ENCODE measurements at regions not wholly inside any gene's neighbourhood (a gene's known extent, or its start where the extent isn't known, plus 50 kb on each side); places are given as distances from the start of the nearest gene placed in this dataset.

- no peak for DNase-seq
Observed at GRCh38 chr4:116400480-116400879, 684.9 kb downstream of the TRAM1L1 start.

DNA sequence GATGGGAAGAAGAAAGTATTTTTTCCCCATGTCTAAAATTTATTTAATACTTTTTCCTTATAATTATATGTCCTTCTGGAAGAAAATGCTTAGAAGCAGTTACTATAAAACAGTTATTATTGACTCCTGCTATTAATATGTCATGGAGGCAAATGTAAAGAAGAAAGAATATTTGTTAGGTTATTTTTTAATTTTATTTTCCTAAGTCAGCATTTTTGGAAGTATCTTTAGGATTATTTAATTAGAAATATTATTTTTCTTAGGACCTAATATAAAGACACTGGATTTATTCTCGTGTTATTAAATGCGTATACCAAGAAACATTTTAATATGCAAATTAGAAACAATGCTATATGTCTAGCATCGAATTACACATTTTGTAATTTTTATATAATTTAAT, 687.7 kb downstream of the TRAM1L1 start:
- no peak for DNase-seq

DNA sequence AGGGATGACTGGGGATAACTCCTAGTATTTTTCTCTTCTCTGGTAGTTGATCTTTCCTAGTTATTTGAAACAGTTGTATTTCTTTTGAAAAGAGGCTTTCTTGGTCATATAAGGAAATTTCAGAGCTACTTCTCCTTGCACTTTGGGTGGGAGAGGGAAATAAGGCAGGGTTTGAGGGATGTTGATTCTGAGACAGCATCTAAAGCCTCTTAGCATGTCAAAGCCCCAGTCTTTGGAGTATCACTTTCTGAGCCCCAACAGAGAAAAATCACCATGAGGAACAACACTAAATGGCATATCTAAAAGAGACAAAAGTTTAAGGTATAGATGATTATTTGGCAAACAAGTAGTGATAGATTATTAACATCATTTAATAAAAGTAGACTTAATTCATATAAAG, 688.1 kb downstream of the TRAM1L1 start:
- DNase-seq = no peak

- no peak for DNase-seq
Observed at GRCh38 chr4:116395408-116395807, 690.0 kb downstream of the TRAM1L1 start.

DNA sequence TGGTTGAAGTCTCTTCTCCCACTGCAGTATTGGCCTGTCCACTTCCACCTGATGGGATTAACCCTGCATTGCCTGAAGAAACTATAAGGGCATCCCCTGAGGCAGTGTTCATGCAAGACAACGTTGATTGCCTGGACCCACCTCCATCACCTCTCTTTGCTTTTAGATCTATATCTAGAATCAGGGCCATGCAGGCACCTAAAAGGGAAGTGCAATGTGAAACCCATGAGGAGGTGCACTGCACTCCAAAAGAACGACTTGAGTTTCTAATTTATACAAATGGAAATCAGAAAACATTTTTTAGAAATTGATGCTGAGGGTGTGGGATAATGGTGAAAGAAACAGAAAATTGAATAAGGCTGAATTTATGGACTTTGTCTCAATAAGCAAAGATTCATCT, 694.4 kb downstream of the TRAM1L1 start:
- no peak for DNase-seq

DNA sequence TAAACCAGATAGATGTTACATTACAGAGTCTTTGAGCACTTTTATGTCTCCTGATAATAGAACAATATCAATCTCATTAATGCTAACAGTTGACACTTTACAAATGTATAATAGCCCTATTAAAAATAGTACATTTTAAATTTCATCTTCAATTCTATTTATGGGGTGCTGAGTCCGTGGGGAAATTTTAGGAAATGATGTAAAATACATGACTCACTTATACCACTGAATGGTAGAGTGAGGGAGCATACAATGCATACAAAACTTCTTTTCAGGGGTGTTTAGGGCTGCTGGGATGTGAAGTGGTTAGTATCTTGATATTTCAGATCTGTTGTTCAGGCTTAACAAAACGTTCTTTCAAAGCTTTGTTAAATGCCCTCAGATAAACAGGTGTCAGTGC, 696.2 kb downstream of the TRAM1L1 start:
- no peak for DNase-seq

- DNase-seq = no peak
Observed at GRCh38 chr4:116387937-116388474, 697.4 kb downstream of the TRAM1L1 start.

- no peak for DNase-seq
Observed at GRCh38 chr4:116386856-116387255, 698.5 kb downstream of the TRAM1L1 start.

- no peak for DNase-seq
Observed at GRCh38 chr4:116385583-116385982, 699.8 kb downstream of the TRAM1L1 start.

DNA sequence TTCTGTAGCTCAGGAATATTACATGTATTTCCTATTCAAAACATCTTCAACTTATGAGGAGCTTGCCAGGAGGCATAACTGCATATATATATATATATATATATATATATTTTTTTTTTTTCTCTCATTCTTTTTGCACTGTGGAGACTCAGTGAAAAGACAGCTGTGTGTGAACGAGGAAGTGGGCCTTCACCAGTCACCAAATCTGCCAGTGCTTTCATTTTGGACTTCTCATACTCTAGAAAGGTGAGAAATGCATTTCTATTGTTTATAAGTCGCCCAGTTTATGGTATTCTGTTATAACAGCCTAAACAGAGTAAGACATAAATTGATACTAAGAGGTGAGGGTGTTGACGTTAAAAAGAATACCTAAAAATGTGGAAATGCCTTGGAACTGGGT, 710.6 kb downstream of the TRAM1L1 start:
- DNase-seq = no peak

DNA sequence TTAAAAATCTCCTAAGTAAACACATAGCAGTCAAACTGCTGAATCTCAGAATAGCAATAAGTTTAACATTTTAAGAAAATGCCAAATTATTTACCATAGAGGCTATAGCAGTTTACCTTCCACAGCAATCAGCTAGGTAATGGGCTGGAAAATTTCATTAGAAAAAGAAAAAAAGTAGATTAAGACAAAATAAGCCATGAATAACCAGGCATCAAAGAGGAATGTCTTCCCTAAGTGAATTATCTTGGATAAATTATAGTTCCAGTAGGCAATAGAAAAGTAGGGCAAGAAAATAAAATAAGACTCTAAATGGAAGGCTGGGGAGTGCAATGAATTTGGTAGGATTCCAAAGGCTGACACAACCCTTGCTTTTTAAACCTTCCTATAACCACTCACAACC, 722.8 kb downstream of the TRAM1L1 start:
- no peak for DNase-seq

GRCh38 chr4:116361790-116362189, 723.6 kb downstream of the TRAM1L1 start:
- DNase-seq = peak; percentile 9 to 14

GRCh38 chr4:116358633-116359222, 726.6 kb downstream of the TRAM1L1 start:
- no peak for DNase-seq

- DNase-seq = no peak
Observed at GRCh38 chr4:116357758-116358157, 727.6 kb downstream of the TRAM1L1 start.

DNA sequence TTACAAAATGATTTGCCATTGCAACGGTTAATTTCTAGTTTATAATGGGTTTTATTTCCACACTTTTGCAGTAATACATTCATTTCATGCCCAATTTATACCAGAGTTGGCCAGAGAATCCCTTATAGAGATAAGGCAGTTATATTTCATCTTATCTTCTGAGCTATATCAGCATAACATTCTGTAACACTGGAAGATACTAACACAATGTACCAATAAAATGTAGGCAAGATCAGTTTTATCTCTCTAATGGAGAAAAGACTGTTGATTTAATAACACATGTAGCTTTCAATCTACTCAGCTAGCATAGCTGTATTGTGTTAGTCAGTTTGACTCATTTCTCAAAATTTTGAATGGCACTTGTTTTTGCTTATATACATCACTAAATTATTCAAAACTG, 738.6 kb downstream of the TRAM1L1 start:
- DNase-seq = no peak

DNA sequence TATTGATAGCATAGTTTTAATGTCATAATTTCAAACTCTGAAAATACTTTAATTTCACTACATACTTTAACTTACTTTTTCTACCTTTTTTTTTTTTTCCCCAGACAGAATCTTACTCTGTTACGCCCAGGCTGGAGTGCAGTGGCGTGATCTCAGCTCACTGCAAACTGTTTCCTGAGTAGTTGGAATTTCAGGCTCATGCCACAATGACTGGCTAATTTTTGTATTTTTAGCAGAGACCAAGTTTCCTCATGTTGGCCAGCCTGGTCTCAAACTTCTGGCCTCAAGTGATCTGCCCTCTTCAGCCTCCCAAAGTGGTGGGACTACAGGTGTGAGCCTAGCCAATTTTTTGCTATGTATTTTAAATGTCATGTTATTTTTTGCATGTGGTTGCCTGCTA, 741.6 kb downstream of the TRAM1L1 start:
- DNase-seq = no peak

DNA sequence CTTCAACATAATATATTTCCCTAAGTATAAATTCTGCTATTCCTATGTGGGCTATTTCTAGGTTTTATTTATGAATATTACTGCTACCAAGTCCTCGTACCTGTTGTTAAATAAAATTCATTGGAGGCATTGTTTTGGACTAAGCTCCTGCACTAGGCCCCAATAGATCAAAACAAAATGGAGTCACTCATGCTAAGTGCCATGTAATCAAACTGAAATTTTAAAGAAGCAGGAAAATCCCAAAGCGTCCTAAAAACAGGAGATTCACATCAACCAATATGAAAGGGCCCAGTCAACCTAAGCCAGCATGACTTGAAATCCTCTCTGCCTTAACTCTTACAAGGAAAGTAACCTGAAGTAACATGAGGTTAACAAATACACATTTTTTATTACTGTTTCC, 743.2 kb downstream of the TRAM1L1 start:
- DNase-seq = no peak

- DNase-seq = no peak
Observed at GRCh38 chr4:116332508-116332907, 752.9 kb downstream of the TRAM1L1 start.

DNA sequence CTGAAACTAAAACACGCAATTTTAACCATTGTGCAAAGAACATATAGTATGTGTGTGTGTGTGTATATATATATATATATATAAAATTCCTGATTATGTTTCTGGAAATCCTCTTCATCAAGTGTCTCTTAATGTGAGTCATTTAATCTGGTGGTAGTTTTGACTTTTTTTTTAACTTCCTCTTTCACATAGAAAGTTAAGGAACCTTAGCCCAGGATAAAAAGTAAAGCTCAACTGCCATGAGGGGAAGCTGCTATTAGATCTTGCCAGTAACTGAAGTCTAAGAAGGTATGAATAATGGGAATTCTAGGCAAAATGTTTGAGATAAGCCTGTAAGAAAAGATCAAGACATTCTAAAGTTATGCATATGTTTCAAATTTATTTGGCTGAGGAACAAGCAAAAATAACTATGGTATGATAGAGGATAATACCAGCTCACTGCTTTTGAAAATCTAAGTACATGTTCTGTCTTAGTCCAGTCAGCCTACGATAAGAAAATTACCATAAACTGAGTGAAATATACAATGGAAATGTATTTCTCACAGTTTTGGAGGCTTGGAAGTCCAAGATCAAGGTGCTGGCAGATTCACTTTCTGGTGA, 757.0 kb downstream of the TRAM1L1 start:
- DNase-seq = no peak

DNA sequence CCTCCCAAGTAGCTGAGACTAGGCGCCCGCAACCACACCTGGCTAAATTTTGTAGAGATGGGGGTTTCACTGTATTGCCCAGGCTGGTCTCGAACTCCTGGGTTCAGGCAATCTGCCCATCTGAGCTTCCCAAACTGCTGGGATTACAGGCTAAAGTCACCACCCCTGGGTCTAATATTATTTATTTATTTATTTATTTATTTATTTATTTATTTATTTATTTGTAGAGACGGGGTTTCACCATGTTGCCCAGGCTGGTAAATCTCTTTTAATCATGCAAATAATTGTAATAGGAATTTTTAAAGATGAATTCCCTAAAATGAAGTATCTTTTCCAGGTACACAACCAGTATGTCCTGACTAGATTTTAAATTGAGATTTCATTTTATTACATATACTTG, 761.8 kb downstream of the TRAM1L1 start:
- no peak for DNase-seq

GRCh38 chr4:116321471-116321870, 763.9 kb downstream of the TRAM1L1 start:
- no peak for DNase-seq

DNA sequence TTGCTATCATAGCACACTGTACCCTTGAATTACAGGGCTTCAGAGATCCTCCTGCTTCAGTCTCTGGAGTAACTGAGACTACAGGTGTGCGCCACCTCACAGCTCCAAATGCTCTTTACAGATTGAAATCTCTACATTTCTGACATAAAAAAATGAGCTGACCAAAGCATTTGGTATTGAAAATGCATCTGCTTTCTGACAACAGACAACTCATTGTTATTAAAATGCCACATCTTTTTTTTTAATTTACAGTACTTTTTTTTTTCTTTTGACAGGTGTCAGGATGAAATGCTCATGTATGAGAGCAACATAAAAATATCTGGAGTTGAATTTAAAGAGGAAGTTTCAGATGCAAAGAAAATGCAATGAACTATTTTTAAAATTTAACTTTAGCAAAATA, 764.5 kb downstream of the TRAM1L1 start:
- no peak for DNase-seq

GRCh38 chr4:116303736-116304188, 781.6 kb downstream of the TRAM1L1 start:
- DNase-seq = no peak

DNA sequence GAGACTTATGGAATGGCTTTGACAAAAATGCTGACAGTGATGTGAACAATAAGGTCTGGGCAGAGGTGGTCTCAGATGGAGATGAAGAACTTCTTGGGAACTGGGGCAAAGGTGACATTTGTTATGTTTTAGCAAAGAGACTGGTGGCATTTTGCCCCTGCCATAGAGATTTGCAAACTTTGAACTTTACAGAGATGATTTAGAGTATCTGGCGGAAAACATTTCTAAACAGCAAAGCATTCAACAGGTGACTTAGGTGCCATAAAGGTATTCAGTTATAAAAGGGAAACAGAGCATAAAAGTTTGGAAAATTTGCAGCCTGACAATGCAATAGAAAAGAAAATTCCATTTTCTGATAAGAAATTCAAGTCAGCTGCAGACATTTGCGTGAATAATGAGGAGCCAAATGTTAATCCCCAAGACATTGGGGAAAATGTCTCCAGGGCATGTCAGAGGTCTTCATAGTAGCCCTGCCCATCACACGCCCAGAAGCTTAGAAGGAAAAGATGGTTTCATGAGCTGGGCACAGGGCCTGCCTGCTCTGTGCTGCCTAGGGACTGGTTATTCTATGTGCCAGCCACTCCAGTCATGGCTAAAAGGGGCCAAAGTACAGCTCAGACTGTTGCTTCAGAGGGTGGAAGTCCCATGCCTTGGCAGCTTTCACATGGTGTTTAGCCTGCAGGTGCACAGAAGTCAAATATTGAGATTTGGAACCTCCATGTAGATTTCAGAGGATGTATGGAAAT, 782.2 kb downstream of the TRAM1L1 start:
- DNase-seq = no peak
